ENCODE measurements at regions not wholly inside any gene's neighbourhood (a gene's known extent, or its start where the extent isn't known, plus 50 kb on each side); places are given as distances from the start of the nearest gene placed in this dataset.

DNA sequence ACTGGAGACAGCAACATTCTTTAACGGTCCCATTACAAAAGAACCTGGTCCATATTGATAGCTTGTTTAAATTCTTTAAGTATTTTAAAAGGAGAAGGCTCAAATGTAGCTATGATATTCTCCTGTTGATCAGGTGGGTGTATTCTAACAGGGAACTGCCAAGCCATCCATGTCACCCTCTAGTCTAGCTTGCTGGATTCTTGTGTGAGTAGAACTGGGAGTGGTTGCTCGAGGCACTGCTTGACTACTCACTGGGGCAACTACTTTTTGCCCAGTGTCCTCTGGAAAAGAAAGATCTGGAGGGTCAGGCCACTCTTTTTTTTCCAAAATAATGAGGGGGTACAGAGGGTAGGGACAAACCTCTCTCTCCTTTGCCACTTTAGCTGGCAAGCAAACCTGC is 155.1 kb downstream of the ZNF518B start:
- Histone ChIP-seq H2AFZ (ENCODE audit: low read length) (no peak overlapping the region), H3K36me3 (ENCODE audit: insufficient read depth, low read length) (no peaks in the 10 kb centered on the region), H3K4me2 (ENCODE audit: insufficient read depth, low read length) (no peak overlapping the region), H3K79me2 (ENCODE audit: insufficient read depth, low read length) (no peaks in the 10 kb centered on the region), H3K4me3 (ENCODE audit: insufficient read depth, low read length) (no peak overlapping the region), H3K4me1 (ENCODE audit: insufficient read depth, low read length) (no peaks in the 10 kb centered on the region), H3K27ac (ENCODE audit: low read depth, low read length) (no peak overlapping the region), H4K20me1 (ENCODE audit: insufficient read depth, low read length) (no peaks in the 10 kb centered on the region), H3K27me3 (ENCODE audit: insufficient read depth, low read length) (no peaks in the 10 kb centered on the region), H3K9me3 (ENCODE audit: low read depth, low read length) (no peaks in the 10 kb centered on the region)
- TF ChIP-seq CTCF (IDR thresholded peaks at IDR 0.05; ENCODE audit: extremely low read depth, low read depth, low read length) = no peak
- no peak for DNase-seq (ENCODE audit: insufficient read length, low spot score, missing footprints)

DNA sequence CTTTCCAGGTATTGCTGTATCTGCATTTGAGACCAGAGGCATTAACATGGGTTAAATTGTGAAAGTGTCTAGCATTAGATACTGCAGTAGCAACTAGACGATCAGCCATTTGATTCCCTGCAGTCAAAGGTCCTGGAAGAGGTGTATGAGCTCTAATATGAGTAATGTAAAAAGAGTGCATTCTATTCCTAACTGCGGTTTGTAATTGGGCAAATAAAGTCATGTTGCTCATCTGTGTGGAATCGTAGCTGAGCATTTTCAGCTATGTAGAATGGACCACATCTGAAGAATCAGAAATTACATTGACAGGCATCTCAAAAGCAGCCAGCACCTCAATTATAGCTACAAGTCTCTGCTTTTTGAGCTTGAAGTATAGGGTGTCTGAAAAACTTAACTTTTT is 157.6 kb downstream of the ZNF518B start:
- no peak for DNase-seq (ENCODE audit: insufficient read length, low spot score, missing footprints)
- no peaks in the 10 kb centered on the region for H3K4me1 ChIP-seq (ENCODE audit: insufficient read depth, low read length)
- H3K79me2 ChIP-seq (ENCODE audit: insufficient read depth, low read length) = no peaks in the 10 kb centered on the region
- H3K27ac ChIP-seq (ENCODE audit: low read depth, low read length) = no peak overlapping the region
- H3K9me3 ChIP-seq (ENCODE audit: low read depth, low read length) = no peaks in the 10 kb centered on the region
- no peak overlapping the region for H2AFZ ChIP-seq (ENCODE audit: low read length)
- no peak overlapping the region for H3K4me3 ChIP-seq (ENCODE audit: insufficient read depth, low read length)
- H3K36me3 ChIP-seq (ENCODE audit: insufficient read depth, low read length) = no peaks in the 10 kb centered on the region
- TF ChIP-seq CTCF (IDR thresholded peaks at IDR 0.05; ENCODE audit: extremely low read depth, low read depth, low read length) = no peak
- H4K20me1 ChIP-seq (ENCODE audit: insufficient read depth, low read length) = no peaks in the 10 kb centered on the region
- no peak overlapping the region for H3K4me2 ChIP-seq (ENCODE audit: insufficient read depth, low read length)
- no peaks in the 10 kb centered on the region for H3K27me3 ChIP-seq (ENCODE audit: insufficient read depth, low read length)

- TF ChIP-seq CTCF (IDR thresholded peaks at IDR 0.05; ENCODE audit: extremely low read depth, low read depth, low read length) = no peak
- no peaks in the 10 kb centered on the region for H3K9me3 ChIP-seq (ENCODE audit: low read depth, low read length)
- H3K4me2 ChIP-seq (ENCODE audit: insufficient read depth, low read length) = no peak overlapping the region
- no peaks in the 10 kb centered on the region for H3K4me1 ChIP-seq (ENCODE audit: insufficient read depth, low read length)
- H4K20me1 ChIP-seq (ENCODE audit: insufficient read depth, low read length) = no peaks in the 10 kb centered on the region
- H3K36me3 ChIP-seq (ENCODE audit: insufficient read depth, low read length) = no peaks in the 10 kb centered on the region
- no peak overlapping the region for H3K4me3 ChIP-seq (ENCODE audit: insufficient read depth, low read length)
- no peaks in the 10 kb centered on the region for H3K27me3 ChIP-seq (ENCODE audit: insufficient read depth, low read length)
- no peak overlapping the region for H3K27ac ChIP-seq (ENCODE audit: low read depth, low read length)
- no peak for DNase-seq (ENCODE audit: insufficient read length, low spot score, missing footprints)
- H2AFZ ChIP-seq (ENCODE audit: low read length) = no peak overlapping the region
- no peaks in the 10 kb centered on the region for H3K79me2 ChIP-seq (ENCODE audit: insufficient read depth, low read length)
Observed at GRCh38 chr4:10298681-10299080, 158.5 kb downstream of the ZNF518B start.

- no peaks in the 10 kb centered on the region for H3K36me3 ChIP-seq (ENCODE audit: insufficient read depth, low read length)
- no peak overlapping the region for H3K4me2 ChIP-seq (ENCODE audit: insufficient read depth, low read length)
- no peak overlapping the region for H3K4me3 ChIP-seq (ENCODE audit: insufficient read depth, low read length)
- no peak for DNase-seq (ENCODE audit: insufficient read length, low spot score, missing footprints)
- no peaks in the 10 kb centered on the region for H4K20me1 ChIP-seq (ENCODE audit: insufficient read depth, low read length)
- H3K9me3 ChIP-seq (ENCODE audit: low read depth, low read length) = no peaks in the 10 kb centered on the region
- no peak for TF ChIP-seq CTCF (IDR thresholded peaks at IDR 0.05; ENCODE audit: extremely low read depth, low read depth, low read length)
- no peaks in the 10 kb centered on the region for H3K79me2 ChIP-seq (ENCODE audit: insufficient read depth, low read length)
- no peaks in the 10 kb centered on the region for H3K4me1 ChIP-seq (ENCODE audit: insufficient read depth, low read length)
- no peaks in the 10 kb centered on the region for H3K27me3 ChIP-seq (ENCODE audit: insufficient read depth, low read length)
- no peak overlapping the region for H2AFZ ChIP-seq (ENCODE audit: low read length)
- no peak overlapping the region for H3K27ac ChIP-seq (ENCODE audit: low read depth, low read length)
Observed at GRCh38 chr4:10296730-10297129, 160.5 kb downstream of the ZNF518B start.

All from osteoblast (primary cell).